Lower leg skin (tissue), 4 donors: ENCODE measurements at regions not wholly inside any gene's neighbourhood (a gene's known extent, or its start where the extent isn't known, plus 50 kb on each side); places are given as distances from the start of the nearest gene placed in this dataset.

Source experiments
- DNase-seq, 2 donors: peaks; one replicate each; pipeline ENCODE4 v3.0.0-alpha.2; 2019; ENCODE audit warnings: low spot score in 2 of 2
- H3K4me3 ChIP-seq: fragments of 200-600 bp; sonication (generic); 2 replicates; pipeline ENCODE4 v1.5.1; 2017; ENCODE audit warnings: mild to moderate bottlenecking, low read depth; ENCODE audit not compliant: poor library complexity, severe bottlenecking
- CTCF ChIP-seq, 3 donors: fragments of 450-650 bp; IDR thresholded peaks; one replicate each; pipeline ENCODE4 v1.5.1; 2016; ENCODE audit warnings: antibody characterized with exemption in 3 of 3, mild to moderate bottlenecking in 3 of 3, moderate library complexity in 2 of 3
- POLR2A ChIP-seq, 2 donors: fragments of 450-650 bp; IDR thresholded peaks; one replicate each; pipeline ENCODE4 v1.6.1; 2016 to 2017; ENCODE audit warnings: antibody characterized with exemption in 2 of 2, mild to moderate bottlenecking in 1 of 2, moderate library complexity in 1 of 2
- WGBS, 2 donors: methylation state at CpG; one replicate each; pipeline ENCODE4 v1.1.5; 2018; 5-methylcytosine and 5-hydroxymethylcytosine counted together
- intact Hi-C: fragments of 100-400 bp; cut with DNase I; formaldehyde crosslinking; loops from one replicate; pipeline ENCODE4 v1.15.0; 2023; ENCODE audit warnings: low total_unique reads

GRCh38 chr22:49255741-49256318 is 571.8 kb downstream of the BRD1 start:
- DNase-seq, result peak in 1 of 2 donors; percentile 46
- H3K4me3 ChIP-seq, result no peak overlapping the region
- 81 to 92% methylated on average over 17 of the region's 17 CpGs for WGBS, 2 donors
- intact Hi-C loops, result no loop called here
- no peak for TF ChIP-seq POLR2A (IDR thresholded peaks at IDR 0.05)
- TF ChIP-seq CTCF (IDR thresholded peaks at IDR 0.05), result no peak

- DNase-seq, result peak in 1 of 2 donors; percentile 72
- intact Hi-C loops, result no loop called here
- TF ChIP-seq CTCF (IDR thresholded peaks at IDR 0.05) (no peak), POLR2A (IDR thresholded peaks at IDR 0.05) (no peak)
- no peak overlapping the region for H3K4me3 ChIP-seq
- 84 to 86% methylated on average over 10 to 11 of the region's 11 CpGs for WGBS, 2 donors
Observed at GRCh38 chr22:49255154-49255553, 572.5 kb downstream of the BRD1 start.

GRCh38 chr22:49253656-49254055 is 574.0 kb downstream of the BRD1 start:
- TF ChIP-seq POLR2A (IDR thresholded peaks at IDR 0.05) (no peak), CTCF (IDR thresholded peaks at IDR 0.05) (no peak)
- 84 to 93% methylated on average over 6 of the region's 6 CpGs for WGBS, 2 donors
- intact Hi-C loops, result no loop called here
- peak in 1 of 2 donors; percentile 46 for DNase-seq
- no peak overlapping the region for H3K4me3 ChIP-seq

GRCh38 chr22:49251371-49251770 is 576.3 kb downstream of the BRD1 start:
- peak in 1 of 2 donors; percentile 21 for DNase-seq
- TF ChIP-seq CTCF (IDR thresholded peaks at IDR 0.05), result no peak
- TF ChIP-seq POLR2A (IDR thresholded peaks at IDR 0.05), result no peak
- 64 to 69% methylated on average over 6 of the region's 6 CpGs for WGBS, 2 donors
- no peak overlapping the region for H3K4me3 ChIP-seq
- intact Hi-C loops, result no loop called here

GRCh38 chr22:49247194-49247924 is 580.3 kb downstream of the BRD1 start:
- WGBS, 2 donors, result 82 to 88% methylated on average over 18 of the region's 18 CpGs
- H3K4me3 ChIP-seq, result no peak overlapping the region
- intact Hi-C loops, result no loop called here
- TF ChIP-seq CTCF (IDR thresholded peaks at IDR 0.05) (no peak), POLR2A (IDR thresholded peaks at IDR 0.05) (no peak)
- DNase-seq, result peak in 1 of 2 donors; percentile 49
